Keratinocyte (primary cell): ENCODE measurements at regions not wholly inside any gene's neighbourhood (a gene's known extent, or its start where the extent isn't known, plus 50 kb on each side); places are given as distances from the start of the nearest gene placed in this dataset.

ENCODE experiments used
- DNase-seq: peaks from one replicate; pipeline ENCODE4 v3.0.0-alpha.2; 2011; ENCODE audit warnings: low read depth, missing footprints, low spot score
- FAIRE-seq: peaks from 2 replicates; lab custom pipeline; 2011; peaks lifted over from hg19 to GRCh38; lab: Jason Lieb, UNC
- H2AFZ ChIP-seq: 2 replicates; pipeline ENCODE4 v1.6.0; 2012; ENCODE audit warnings: low read length, control low read depth, inconsistent platforms; ENCODE audit not compliant: control insufficient read depth
- H3K27ac ChIP-seq: 2 replicates; pipeline ENCODE4 v1.5.1; 2011; ENCODE audit warnings: low read length; ENCODE audit not compliant: control insufficient read depth, insufficient read depth
- H3K27me3 ChIP-seq: 3 replicates; pipeline ENCODE4 v1.6.0; 2011; ENCODE audit warnings: low read length; ENCODE audit not compliant: control insufficient read depth, insufficient read depth; ENCODE audit errors: extremely low read depth
- H3K36me3 ChIP-seq, 2 experiments: 2 replicates in 1 of 2; 3 replicates in 1 of 2; pipeline ENCODE4 v1.5.1; 2011; ENCODE audit warnings: low read length in 2 of 2, mild to moderate bottlenecking in 1 of 2; ENCODE audit not compliant: control insufficient read depth in 2 of 2, insufficient read depth in 2 of 2; ENCODE audit errors: extremely low read depth in 1 of 2
- H3K4me1 ChIP-seq: 3 replicates; pipeline ENCODE4 v1.5.1; 2011; ENCODE audit warnings: low read length; ENCODE audit not compliant: control insufficient read depth, insufficient read depth; ENCODE audit errors: extremely low read depth
- H3K4me2 ChIP-seq: 3 replicates; pipeline ENCODE4 v1.6.0; 2011; ENCODE audit warnings: low read depth, low read length; ENCODE audit not compliant: control insufficient read depth, insufficient read depth; ENCODE audit errors: extremely low read depth
- H3K4me3 ChIP-seq, 3 experiments: fragments of 200-600 bp in 1 of 3; sonication (generic) in 1 of 3; 2 replicates in 2 of 3; 3 replicates in 1 of 3; pipeline ENCODE4 v1.5.1; 2011 to 2016; ENCODE audit warnings: low read length in 3 of 3, mild to moderate bottlenecking in 3 of 3, control low read depth in 2 of 3, inconsistent platforms in 1 of 3, low read depth in 1 of 3, mixed read lengths in 1 of 3, mixed run types in 1 of 3, moderate library complexity in 1 of 3; ENCODE audit not compliant: control insufficient read depth in 2 of 3, insufficient read depth in 2 of 3; ENCODE audit errors: extremely low read depth in 1 of 3
- H3K79me2 ChIP-seq: 2 replicates; pipeline ENCODE4 v1.6.0; 2012; ENCODE audit warnings: low read length; ENCODE audit not compliant: control insufficient read depth, insufficient read depth
- H3K9ac ChIP-seq: 3 replicates; pipeline ENCODE4 v1.6.0; 2011; ENCODE audit warnings: low read length; ENCODE audit not compliant: control insufficient read depth, insufficient read depth; ENCODE audit errors: extremely low read depth
- H3K9me1 ChIP-seq: 3 replicates; pipeline ENCODE4 v1.6.0; 2011; ENCODE audit warnings: low read length; ENCODE audit not compliant: control insufficient read depth, insufficient read depth; ENCODE audit errors: extremely low read depth
- H3K9me3 ChIP-seq: 2 replicates; pipeline ENCODE4 v1.5.1; 2012; ENCODE audit warnings: low read depth, low read length; ENCODE audit not compliant: control insufficient read depth
- H4K20me1 ChIP-seq: 3 replicates; pipeline ENCODE4 v1.6.0; 2011; ENCODE audit warnings: low read length; ENCODE audit not compliant: control insufficient read depth, insufficient read depth; ENCODE audit errors: extremely low read depth
- CTCF ChIP-seq, 3 experiments: IDR thresholded peaks in 1 of 3; conservative IDR thresholded peaks in 1 of 3; optimal IDR thresholded peaks in 1 of 3; 2 replicates in 2 of 3; 3 replicates in 1 of 3; pipeline versions ENCODE3 to v1.5.1; 2011; ENCODE audit warnings: low read length in 3 of 3, mild to moderate bottlenecking in 3 of 3, moderate library complexity in 2 of 3, control low read depth in 1 of 3, inconsistent platforms in 1 of 3; ENCODE audit not compliant: insufficient read depth in 2 of 3; ENCODE audit errors: extremely low read depth in 1 of 3
- EZH2 ChIP-seq: IDR thresholded peaks from one replicate; pipeline ENCODE4 v1.6.1; 2012; ENCODE audit warnings: inconsistent platforms, mild to moderate bottlenecking, low read length, moderate library complexity
- dilution Hi-C: fragments of 300-500 bp; cut with MboI; formaldehyde crosslinking; loops from one replicate; pipeline ENCODE4 v1.7.0; 2020; ENCODE audit warnings: low sequenced_read_pairs; ENCODE audit not compliant: extremely low pct_ligation_motif_present
- small RNA-seq, 3 experiments: library from RNA; depleted of rRNA; stranded (forward); fragments of <200 nt; gene quantifications; one replicate each; pipeline ENCODE3, GENCODE V24; 2012; ENCODE audit warnings: low read depth in 3 of 3, low replicate concordance in 1 of 3; ENCODE audit not compliant: insufficient read length in 3 of 3

- H3K27ac ChIP-seq: no peak overlapping the region
- no peaks in the 10 kb centered on the region for H3K36me3 ChIP-seq
- dilution Hi-C loops: no loop called here
- H3K27me3 ChIP-seq: no peaks in the 10 kb centered on the region
- no peak for DNase-seq
- no peaks in the 10 kb centered on the region for H3K4me1 ChIP-seq
- no peaks in the 10 kb centered on the region for H3K9me1 ChIP-seq
- no peak overlapping the region for H3K9ac ChIP-seq
- FAIRE-seq: no peak
- TF ChIP-seq CTCF (optimal IDR thresholded peaks at IDR 0.05 in 1 of 3, IDR thresholded peaks at IDR 0.05 in 1 of 3, conservative IDR thresholded peaks at IDR 0.05 in 1 of 3; ENCODE audit: extremely low read depth in 1 of 3, insufficient read depth in 2 of 3, low read length in 3 of 3): no peak
- no peak for TF ChIP-seq EZH2
- H3K9me3 ChIP-seq: no peaks in the 10 kb centered on the region
- H3K4me2 ChIP-seq: no peak overlapping the region
- no peak overlapping the region for H2AFZ ChIP-seq
- no peaks in the 10 kb centered on the region for H3K79me2 ChIP-seq
- H3K4me3 ChIP-seq: no peak overlapping the region
- no peaks in the 10 kb centered on the region for H4K20me1 ChIP-seq
Measured at GRCh38 chr9:119429302-119429701, 60.1 kb upstream of the BRINP1 start.

- dilution Hi-C loops: no loop called here
Measured at GRCh38 chr9:119420231-119420630, 51.0 kb upstream of the BRINP1 start.

More at GRCh38 chr9:119420231-119420630, 51.0 kb upstream of the BRINP1 start:
- TF ChIP-seq EZH2 (no peak), CTCF (optimal IDR thresholded peaks at IDR 0.05 in 1 of 3, IDR thresholded peaks at IDR 0.05 in 1 of 3, conservative IDR thresholded peaks at IDR 0.05 in 1 of 3; ENCODE audit: extremely low read depth in 1 of 3, insufficient read depth in 2 of 3, low read length in 3 of 3) (no peak)
- Histone ChIP-seq H4K20me1 (no peaks in the 10 kb centered on the region), H3K27me3 (no peaks in the 10 kb centered on the region), H3K4me1 (no peaks in the 10 kb centered on the region), H3K4me3 (no peak overlapping the region), H3K9me3 (no peaks in the 10 kb centered on the region), H3K27ac (no peak overlapping the region), H3K9ac (no peak overlapping the region), H2AFZ (no peak overlapping the region), H3K36me3 (no peaks in the 10 kb centered on the region), H3K79me2 (no peaks in the 10 kb centered on the region), H3K9me1 (no peaks in the 10 kb centered on the region), H3K4me2 (no peak overlapping the region)
- no peak for FAIRE-seq
- DNase-seq: no peak

Small RNAs in the stretch of these regions (small RNA-seq; reads per million reads assigned to genes)
- 0 reads per million in 3 experiments for gene MIR147A
